ENCODE measurements at regions not wholly inside any gene's neighbourhood (a gene's known extent, or its start where the extent isn't known, plus 50 kb on each side); places are given as distances from the start of the nearest gene placed in this dataset.
A peak's percentile ranks its signal among the peaks of the same experiment; 100 is the strongest.

DNA sequence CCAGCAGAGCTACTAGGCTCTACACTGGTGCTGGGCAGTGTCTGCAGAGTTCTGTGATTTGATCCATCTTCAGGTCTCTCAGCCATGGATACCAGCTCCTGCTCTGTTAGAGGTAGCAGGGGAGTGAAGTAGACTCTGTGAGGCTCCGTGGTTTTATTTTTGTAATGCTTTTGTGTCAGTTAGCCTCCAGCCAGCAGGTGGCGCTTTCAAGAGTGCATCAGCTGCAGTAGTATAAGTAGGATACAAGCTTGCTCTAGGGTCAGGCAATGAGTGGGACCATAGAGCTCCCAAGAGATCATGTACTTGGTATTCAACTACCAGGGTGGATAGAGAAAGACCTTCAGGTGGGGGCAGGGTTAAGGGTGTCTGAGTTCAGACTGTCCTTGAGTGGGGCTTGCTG, 362.5 kb upstream of the TRAM1L1 start:
- H3K9ac ChIP-seq, result no peak overlapping the region

GRCh38 chr4:117455088-117455487, 369.7 kb upstream of the TRAM1L1 start:
- Histone ChIP-seq H3K9ac (no peak overlapping the region), H3K4me2 (no peak overlapping the region), H4K20me1 (ENCODE audit: insufficient read depth) (no peaks in the 10 kb centered on the region), H3F3A (replicated peaks; ENCODE audit: insufficient read depth) (no peaks in the 10 kb centered on the region), H3K27ac (ENCODE audit: low read depth in 2 of 2, low read length in 1 of 2) (no peak overlapping the region), H3K4me3 (ENCODE audit: low read depth in 2 of 2, low read length in 1 of 2) (no peak overlapping the region), H3K36me3 (replicated peaks in 1 of 2; ENCODE audit: control insufficient read depth in 1 of 2, insufficient read depth in 2 of 2, low read length in 1 of 2) (no peaks in the 10 kb centered on the region), H3K79me2 (ENCODE audit: insufficient read depth) (no peaks in the 10 kb centered on the region), H3K4me1 (ENCODE audit: control insufficient read depth in 1 of 2, insufficient read depth in 2 of 2, low read depth in 1 of 2, low read length in 1 of 2) (no peaks in the 10 kb centered on the region; a peak in 2 of 4 replicates), H2AFZ (ENCODE audit: low read depth) (no peak overlapping the region), H3K9me2 (no peaks in the 10 kb centered on the region), H3K27me3 (ENCODE audit: insufficient read depth) (no peaks in the 10 kb centered on the region), H3K9me3 (no peaks in the 10 kb centered on the region)
- ChIA-PET POLR2A (no interaction called here), CTCF (no interaction called here)
- no peak for DNase-seq
- no peak for TF ChIP-seq TEAD4 (IDR thresholded peaks at IDR 0.05; ENCODE audit: borderline replicate concordance, insufficient read depth)
- WGBS (ENCODE audit: low lambda C conversion rate), result 40% methylated on average over 1 of the region's 1 CpG

More for the DNA sequence above, 362.5 kb upstream of the TRAM1L1 start:
- H3K4me3 ChIP-seq (ENCODE audit: low read depth in 2 of 2, low read length in 1 of 2), result no peak overlapping the region
- no peaks in the 10 kb centered on the region for H3K79me2 ChIP-seq (ENCODE audit: insufficient read depth)
- TF ChIP-seq CTCF (IDR thresholded peaks at IDR 0.05) (peak; percentile 55), RXRA (IDR thresholded peaks at IDR 0.05; ENCODE audit: borderline replicate concordance, low read depth) (no peak)
- H3K27ac ChIP-seq (ENCODE audit: low read depth in 2 of 2, low read length in 1 of 2), result no peak overlapping the region
- no peaks in the 10 kb centered on the region for H3K9me2 ChIP-seq
- no peaks in the 10 kb centered on the region for H3K9me3 ChIP-seq
- no peaks in the 10 kb centered on the region for H4K20me1 ChIP-seq (ENCODE audit: insufficient read depth)
- no peaks in the 10 kb centered on the region for H3K27me3 ChIP-seq (ENCODE audit: insufficient read depth)
- 26% methylated on average over 2 of the region's 2 CpGs for WGBS (ENCODE audit: low lambda C conversion rate)
- H3K4me2 ChIP-seq, result no peak overlapping the region
- H3K36me3 ChIP-seq (replicated peaks in 1 of 2; ENCODE audit: control insufficient read depth in 1 of 2, insufficient read depth in 2 of 2, low read length in 1 of 2), result no peaks in the 10 kb centered on the region
- no peaks in the 10 kb centered on the region for H3K4me1 ChIP-seq (ENCODE audit: control insufficient read depth in 1 of 2, insufficient read depth in 2 of 2, low read depth in 1 of 2, low read length in 1 of 2)
- DNase-seq, result no peak
- no peak overlapping the region for H2AFZ ChIP-seq (ENCODE audit: low read depth)
- no peaks in the 10 kb centered on the region for H3F3A ChIP-seq (replicated peaks; ENCODE audit: insufficient read depth)
- CTCF ChIA-PET, result interaction anchor here (0.6 to 1.2 kb wide), 3 partner anchors 14 to 19 kb away, joined by 3 to 5 read pairs (median 3); no protein-coding TSS in a partner anchor
- POLR2A ChIA-PET, result no interaction called here

DNA sequence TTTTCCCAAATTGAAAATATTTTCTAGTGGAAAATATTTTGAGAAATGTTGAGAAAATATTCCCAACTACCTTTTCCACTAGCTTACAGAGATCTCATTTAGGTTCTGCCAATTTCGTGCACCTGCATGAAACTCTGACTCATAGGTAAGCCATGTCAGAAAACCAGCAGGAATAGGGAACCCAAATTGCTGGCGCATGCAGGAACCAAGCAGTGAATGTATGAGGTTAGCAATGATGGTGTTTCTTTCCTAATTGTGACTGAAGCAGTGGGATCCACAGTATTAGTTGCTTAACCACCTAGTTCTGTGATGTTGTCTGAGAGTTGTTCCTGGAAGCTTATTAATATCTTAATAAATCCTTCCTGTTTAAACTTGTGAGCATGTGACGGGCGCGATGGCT, 381.0 kb upstream of the TRAM1L1 start:
- Histone ChIP-seq H3K9me2 (no peaks in the 10 kb centered on the region), H3F3A (replicated peaks; ENCODE audit: insufficient read depth) (no peaks in the 10 kb centered on the region), H3K79me2 (ENCODE audit: insufficient read depth) (no peaks in the 10 kb centered on the region), H3K9me3 (no peaks in the 10 kb centered on the region), H3K4me1 (ENCODE audit: control insufficient read depth in 1 of 2, insufficient read depth in 2 of 2, low read depth in 1 of 2, low read length in 1 of 2) (no peaks in the 10 kb centered on the region), H4K20me1 (ENCODE audit: insufficient read depth) (no peaks in the 10 kb centered on the region), H3K4me2 (no peak overlapping the region), H3K9ac (no peak overlapping the region), H3K27me3 (ENCODE audit: insufficient read depth) (no peaks in the 10 kb centered on the region), H3K27ac (ENCODE audit: low read depth in 2 of 2, low read length in 1 of 2) (no peak overlapping the region), H2AFZ (ENCODE audit: low read depth) (no peak overlapping the region), H3K4me3 (ENCODE audit: low read depth in 2 of 2, low read length in 1 of 2) (no peak overlapping the region), H3K36me3 (replicated peaks in 1 of 2; ENCODE audit: control insufficient read depth in 1 of 2, insufficient read depth in 2 of 2, low read length in 1 of 2) (no peaks in the 10 kb centered on the region)
- no peak for TF ChIP-seq GATA2 (CRISPR knock-in tag; IDR thresholded peaks at IDR 0.05)
- TF ChIP-seq SMC3 (IDR thresholded peaks at IDR 0.05; ENCODE audit: low read depth, low read length), result no peak
- no peak for TF ChIP-seq MEF2A (IDR thresholded peaks at IDR 0.05; ENCODE audit: borderline replicate concordance, low read depth)
- no peak for TF ChIP-seq ZBTB33 (IDR thresholded peaks at IDR 0.05; ENCODE audit: borderline replicate concordance, low read depth)
- ChIA-PET POLR2A (no interaction called here), CTCF (no interaction called here)
- no peak for DNase-seq
- WGBS (ENCODE audit: low lambda C conversion rate), result 80% methylated on average over 5 of the region's 5 CpGs

Data from SK-N-SH (cell line).